ENCODE measurements at regions not wholly inside any gene's neighbourhood (a gene's known extent, or its start where the extent isn't known, plus 50 kb on each side); places are given as distances from the start of the nearest gene placed in this dataset.

- TF ChIP-seq SRSF9 (IDR thresholded peaks at IDR 0.05; ENCODE audit: borderline replicate concordance, insufficient read depth, low read depth, low read length, poor library complexity, severe bottlenecking): no peak
- TF ChIP-seq CCAR2 (optimal IDR thresholded peaks at IDR 0.05; ENCODE audit: low read depth, low read length): no peak
- no peak for TF ChIP-seq ZNF558 (CRISPR knock-in tag; IDR thresholded peaks at IDR 0.05; ENCODE audit: borderline replicate concordance)
- peak; percentile 27; the same call in 1 of the 2 replicates for TF ChIP-seq CEBPG (CRISPR knock-in tag; IDR thresholded peaks at IDR 0.05)
- 0 out of 2 replicates have a peak, but pooled peaks have one; percentile 35 for TF ChIP-seq FOXK1 (CRISPR knock-in tag; IDR thresholded peaks at IDR 0.05; ENCODE audit: borderline replicate concordance, low read depth)
- TF ChIP-seq SMC3 (IDR thresholded peaks at IDR 0.05; ENCODE audit: low read length): peak; percentile 63; the same call in 1 of the 2 replicates
- TF ChIP-seq ARID3A (IDR thresholded peaks at IDR 0.05; ENCODE audit: low read depth, low read length): peak; percentile 37; the same call in 1 of the 2 replicates
- peak; percentile 73 for TF ChIP-seq STAG1 (CRISPR knock-in tag; IDR thresholded peaks at IDR 0.05)
- TF ChIP-seq MIER2 (CRISPR knock-in tag; IDR thresholded peaks at IDR 0.05): 0 out of 2 replicates have a peak, but pooled peaks have one; percentile 36
- peak; percentile 47; the same call in 1 of the 2 replicates for TF ChIP-seq GATAD2A (CRISPR knock-in tag; IDR thresholded peaks at IDR 0.05)
- TF ChIP-seq SALL2 (CRISPR knock-in tag; IDR thresholded peaks at IDR 0.05): peak; percentile 38; the same call in 1 of the 2 replicates
- TF ChIP-seq TEAD3 (CRISPR knock-in tag; optimal IDR thresholded peaks at IDR 0.05; ENCODE audit: borderline replicate concordance): peak; percentile 5
- TF ChIP-seq MIXL1 (CRISPR knock-in tag; IDR thresholded peaks at IDR 0.05): peak; percentile 42; the same call in 1 of the 2 replicates
- 0 out of 2 replicates have a peak, but pooled peaks have one; percentile 35 for TF ChIP-seq SAP130 (CRISPR knock-in tag; IDR thresholded peaks at IDR 0.05; ENCODE audit: low read depth)
- 0 out of 2 replicates have a peak, but pooled peaks have one; percentile 34 for TF ChIP-seq ARID5B (CRISPR knock-in tag; IDR thresholded peaks at IDR 0.05)
- peak; percentile 19; the same call in 1 of the 2 replicates for TF ChIP-seq FOSL2 (CRISPR knock-in tag; IDR thresholded peaks at IDR 0.05)
Observed at GRCh38 chr18:21997207-21998143, 171.9 kb upstream of the GATA6 start (continued).
